ENCODE measurements at regions not wholly inside any gene's neighbourhood (a gene's known extent, or its start where the extent isn't known, plus 50 kb on each side); places are given as distances from the start of the nearest gene placed in this dataset.
"Not testable (repeated sequence)": the region's sequence is repeated elsewhere in the genome, so short reads cannot be mapped to it uniquely, and the experiment has no call there.

DNA sequence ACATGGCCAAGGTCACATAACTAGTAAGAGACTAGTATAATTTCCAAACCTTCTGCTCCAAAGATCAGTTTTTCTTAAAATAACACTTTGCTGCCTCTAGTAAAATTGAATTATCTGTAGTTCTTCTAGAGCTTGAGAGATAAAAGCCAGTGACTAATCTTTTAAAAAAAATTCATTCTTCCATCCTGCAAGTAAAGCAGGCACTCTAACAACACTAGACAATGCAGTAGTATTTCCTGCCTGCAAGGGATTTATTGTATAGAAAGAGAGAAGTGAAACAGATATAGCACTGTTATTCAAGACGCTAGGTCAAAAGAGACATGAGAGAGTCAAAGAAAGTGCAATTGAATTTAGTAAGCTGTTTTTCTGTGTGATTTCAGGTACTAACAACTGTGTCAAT is 159.5 kb upstream of the TBC1D5 start:
- no peak for DNase-seq (ENCODE audit: low read depth)

DNA sequence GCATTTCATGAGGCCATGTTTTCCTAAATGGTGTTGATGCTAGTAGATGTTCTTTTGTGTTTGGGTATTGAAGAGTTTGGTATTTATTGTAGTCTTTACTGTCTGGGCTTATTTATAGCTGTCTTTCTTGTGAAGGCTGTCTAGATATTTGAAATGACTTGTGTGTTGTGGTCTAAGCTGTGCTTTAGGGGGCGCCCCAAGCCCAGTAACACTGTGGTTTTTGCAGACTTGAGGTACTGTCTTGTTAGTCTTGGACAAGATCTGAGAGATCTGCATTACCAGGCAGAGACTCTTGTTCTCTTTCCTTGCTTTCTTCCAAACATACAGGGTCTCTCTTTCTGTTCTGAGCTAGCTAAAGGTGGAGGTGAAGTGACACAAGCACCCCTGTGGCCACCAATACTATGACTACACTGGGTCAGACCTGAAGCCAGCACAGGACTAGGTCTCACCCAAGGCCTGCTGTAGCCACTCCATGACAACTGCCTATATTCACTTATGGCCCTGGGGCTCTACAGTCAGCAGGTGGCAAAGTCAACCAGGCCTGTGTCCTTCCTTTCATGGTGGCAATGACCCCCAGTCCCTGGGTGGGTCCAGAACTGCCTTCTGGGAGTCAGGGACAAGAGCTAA is 152.1 kb upstream of the TBC1D5 start:
- peak; percentile 59 for DNase-seq (ENCODE audit: low read depth)

DNA sequence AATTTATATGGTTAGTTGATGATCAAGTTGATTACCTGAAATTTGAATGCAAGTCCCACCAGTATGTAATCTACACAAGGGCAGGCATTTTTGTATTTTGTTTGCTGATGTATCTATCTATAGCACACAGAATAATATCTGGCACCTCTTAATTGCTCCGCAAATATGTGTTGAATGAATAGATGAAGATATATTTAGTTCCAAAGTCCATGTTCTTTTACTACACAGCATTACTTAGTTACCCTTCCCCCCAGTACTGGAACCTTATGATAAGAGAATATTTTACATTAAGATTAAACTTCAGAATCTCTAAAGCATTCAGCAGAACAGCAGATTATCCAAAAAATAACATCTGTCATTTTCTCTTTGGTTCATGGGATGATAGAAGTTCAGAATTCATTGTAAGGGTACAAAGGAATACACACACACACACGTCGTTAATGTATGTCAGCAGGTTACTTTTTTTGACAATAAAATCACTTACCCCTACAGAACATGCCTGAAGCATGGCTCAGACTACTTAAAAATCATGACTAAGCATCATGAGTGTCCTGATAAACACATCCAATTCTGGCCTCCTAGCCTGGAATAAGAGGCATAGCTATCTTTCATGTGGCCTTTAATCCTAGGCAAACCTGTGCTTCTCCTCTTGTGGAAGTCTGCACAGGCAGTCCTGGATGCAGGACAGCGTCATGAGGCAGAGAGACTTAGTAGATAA is 148.9 kb upstream of the TBC1D5 start:
- DNase-seq (ENCODE audit: low read depth), result peak; percentile 26

DNA sequence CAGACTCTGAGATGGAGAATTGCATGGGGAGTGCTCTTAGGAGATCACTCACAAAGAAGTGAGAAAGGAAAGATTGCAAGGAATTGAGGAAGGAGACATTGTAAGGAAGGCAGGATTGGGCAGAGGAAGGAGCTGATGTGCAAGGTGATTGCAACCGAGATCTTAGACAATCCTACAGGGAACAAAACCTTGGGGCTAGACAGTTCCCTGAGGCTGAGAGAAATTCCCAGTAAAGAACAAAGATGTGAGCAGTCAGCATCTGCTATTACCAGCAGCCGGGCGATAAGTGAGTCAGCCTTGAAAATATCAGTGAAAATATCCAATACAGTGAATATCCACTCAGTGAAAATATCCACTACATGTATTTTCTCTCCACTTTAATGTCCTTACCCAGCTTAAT is 143.6 kb upstream of the TBC1D5 start:
- no peak for DNase-seq (ENCODE audit: low read depth)

DNA sequence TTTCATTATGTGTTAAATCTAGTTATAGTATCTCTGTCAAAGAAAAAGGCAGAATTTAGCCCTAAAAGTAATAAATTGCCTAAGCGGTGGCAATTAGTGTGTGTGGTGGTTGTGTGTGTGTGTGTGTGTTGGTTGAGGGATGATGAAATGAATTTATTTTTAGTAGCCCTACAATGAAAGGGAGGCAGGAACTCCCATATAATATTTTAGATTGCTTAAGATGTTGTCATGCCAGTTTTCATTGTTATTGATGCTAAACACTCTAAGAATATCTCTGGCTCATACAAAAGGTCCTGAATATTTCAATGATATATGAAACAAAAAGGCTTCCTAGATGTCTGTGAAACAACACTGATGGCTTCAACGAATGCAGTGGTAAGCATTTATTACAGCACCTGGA is 140.6 kb upstream of the TBC1D5 start:
- DNase-seq (ENCODE audit: low read depth), result peak; percentile 6

DNA sequence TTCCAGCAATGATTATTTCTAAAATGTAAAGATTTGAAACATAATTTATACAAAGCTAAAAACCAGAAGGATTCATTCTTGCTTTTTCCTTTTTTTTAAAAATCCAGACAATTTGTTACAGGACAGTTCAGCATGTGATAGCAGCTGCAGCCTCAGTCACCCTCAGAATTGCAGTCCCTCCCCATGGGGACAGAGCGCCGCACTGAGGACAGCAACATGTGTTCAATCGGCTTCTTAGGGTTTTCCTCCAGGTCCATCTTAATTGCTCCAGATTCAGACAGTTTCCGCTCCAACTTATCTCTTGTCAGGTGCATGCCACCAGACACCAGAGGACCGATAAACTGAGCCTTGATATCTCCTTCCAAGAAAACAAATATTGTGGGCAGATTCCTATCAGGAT is 134.9 kb upstream of the TBC1D5 start:
- DNase-seq (ENCODE audit: low read depth), result no peak

DNA sequence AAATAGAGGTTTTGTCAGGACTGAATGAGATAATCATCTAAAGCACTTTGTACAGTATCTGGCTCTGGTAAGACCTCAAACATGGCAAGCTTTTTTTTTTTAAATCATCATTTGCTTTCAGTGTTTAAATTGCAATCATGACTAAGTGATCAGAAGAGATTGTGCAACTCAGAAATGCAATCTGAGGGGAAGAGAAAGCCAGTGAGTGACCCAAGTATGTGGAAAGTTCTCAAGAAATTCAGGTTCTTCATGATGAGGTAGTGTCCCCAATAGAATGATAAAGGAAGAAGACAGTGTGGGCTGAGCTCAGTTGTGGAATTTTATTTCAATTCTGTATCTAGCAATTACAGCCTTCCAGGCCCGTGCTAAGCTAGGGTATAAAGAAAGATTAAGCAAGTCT is 132.2 kb upstream of the TBC1D5 start:
- no peak for DNase-seq (ENCODE audit: low read depth)

DNA sequence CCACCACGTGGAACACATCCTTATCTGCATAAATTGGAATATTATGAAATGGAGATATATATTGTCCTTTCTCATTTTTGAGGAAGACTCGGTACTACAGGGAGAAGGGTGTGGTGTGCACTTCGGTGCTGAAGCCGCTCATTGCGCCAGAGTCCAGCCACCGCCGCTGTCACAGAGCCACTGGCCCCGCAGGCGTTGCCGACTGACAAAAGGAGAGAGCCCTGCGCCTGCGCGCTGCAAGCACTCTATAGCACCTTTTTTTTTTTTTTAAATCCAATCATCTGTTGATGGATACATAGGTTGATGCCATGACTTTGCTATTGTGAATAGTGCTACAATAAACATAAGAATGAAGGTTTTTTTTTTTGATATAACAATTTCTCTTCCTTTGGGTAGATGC is 130.0 kb upstream of the TBC1D5 start:
- DNase-seq (ENCODE audit: low read depth), result no peak

DNA sequence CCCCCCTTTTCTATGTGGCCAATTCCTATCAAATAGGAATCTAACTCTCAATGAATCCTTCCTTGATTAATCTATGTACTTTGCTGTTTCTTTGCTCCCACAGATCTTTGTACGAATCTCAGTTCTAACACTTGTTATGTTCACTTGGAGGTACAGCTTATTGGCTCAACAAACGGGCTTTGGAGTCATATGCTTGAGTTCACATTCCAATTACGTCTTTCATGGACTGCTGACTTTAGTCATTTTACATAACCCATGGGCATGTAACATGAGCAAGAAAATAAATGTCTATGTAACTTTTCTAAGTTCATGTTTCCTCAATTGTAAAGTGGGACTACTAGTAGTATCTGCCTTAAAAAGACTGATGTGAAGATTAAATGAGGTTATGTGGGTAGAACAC is 123.2 kb upstream of the TBC1D5 start:
- no peak for DNase-seq (ENCODE audit: low read depth)

DNA sequence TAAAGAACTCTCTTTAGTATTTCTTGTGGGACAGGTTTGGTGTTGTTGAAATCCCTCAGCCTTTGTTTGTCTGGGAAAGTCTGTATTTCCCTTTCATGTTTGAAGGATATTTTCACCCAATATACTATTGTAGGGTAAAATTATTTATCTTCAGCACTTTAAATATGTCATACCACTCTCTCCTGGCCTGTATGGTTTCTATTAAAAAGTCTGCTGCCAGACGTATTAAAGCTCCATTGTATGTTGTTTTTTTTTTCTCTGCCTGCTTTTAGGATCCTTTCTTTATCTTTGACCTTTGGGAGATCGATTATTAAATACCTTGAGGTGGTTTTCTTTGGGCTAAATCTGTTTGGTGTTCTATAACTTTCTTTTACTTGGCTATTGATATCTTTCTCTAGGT is 119.0 kb upstream of the TBC1D5 start:
- DNase-seq (ENCODE audit: low read depth), result no peak

DNA sequence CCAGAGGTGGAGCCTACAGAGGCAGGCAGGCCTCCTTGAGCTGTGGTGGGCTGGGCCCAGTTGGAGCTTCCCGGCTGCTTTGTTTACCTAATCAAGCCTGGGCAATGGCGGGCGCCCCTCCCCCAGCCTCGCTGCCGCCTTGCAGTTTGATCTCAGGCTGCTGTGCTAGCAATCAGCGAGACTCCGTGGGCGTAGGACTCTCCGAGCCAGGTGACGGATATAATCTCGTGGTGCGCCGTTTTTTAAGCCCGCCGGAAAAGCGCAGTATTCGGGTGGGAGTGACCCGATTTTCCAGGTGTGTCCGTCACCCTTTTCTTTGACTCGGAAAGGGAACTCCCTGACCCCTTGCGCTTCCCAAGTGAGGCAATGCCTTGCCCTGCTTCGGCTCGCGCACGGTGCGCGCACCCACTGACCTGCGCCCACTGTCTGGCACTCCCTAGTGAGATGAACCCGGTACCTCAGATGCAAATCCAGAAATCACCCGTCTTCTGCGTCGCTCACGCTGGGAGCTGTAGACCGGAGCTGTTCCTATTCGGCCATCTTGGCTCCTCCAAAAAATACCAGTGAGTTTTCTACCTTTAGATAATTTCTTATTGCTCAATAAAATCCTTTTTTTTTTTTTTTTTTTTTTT is 118.5 kb upstream of the TBC1D5 start:
- DNase-seq (ENCODE audit: low read depth), result not testable (repeated sequence)

DNA sequence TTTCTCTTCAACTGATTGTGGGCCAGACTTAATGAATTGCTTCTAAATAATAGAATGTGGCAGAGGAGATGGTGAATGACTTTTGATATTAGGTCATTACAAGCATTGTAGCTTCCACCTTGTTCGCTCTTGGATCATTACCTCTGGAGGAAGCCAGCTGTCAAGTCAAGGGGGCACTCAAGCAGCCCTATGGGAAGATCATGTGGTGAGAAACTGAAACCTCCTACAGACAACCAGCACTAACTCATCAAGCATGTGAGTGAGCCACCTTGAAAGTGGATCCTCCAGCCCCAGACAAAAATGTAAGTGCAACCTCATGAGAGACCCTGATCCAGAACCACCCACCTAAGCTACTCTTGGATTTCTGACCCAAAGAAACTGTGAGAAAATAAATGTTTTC is 109.8 kb upstream of the TBC1D5 start:
- DNase-seq (ENCODE audit: low read depth), result no peak

DNA sequence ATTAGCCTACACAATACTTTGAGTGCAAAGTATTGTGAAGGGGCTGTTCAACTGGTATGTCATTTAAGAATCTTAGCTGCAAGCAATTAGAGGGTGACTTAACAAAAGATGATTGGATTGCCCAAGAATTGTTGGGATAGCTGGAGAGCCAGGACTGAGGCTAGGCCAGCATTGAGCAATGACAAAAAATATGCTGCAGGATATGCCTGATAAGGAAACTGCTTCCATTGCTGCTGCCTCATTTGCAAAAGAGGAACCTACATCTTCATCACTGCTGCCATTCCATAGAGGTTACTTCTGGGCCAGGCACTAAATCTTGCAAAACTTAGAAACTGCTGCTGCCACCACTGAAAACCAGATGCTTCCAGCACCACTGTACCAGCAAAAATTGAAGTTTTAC is 108.0 kb upstream of the TBC1D5 start:
- DNase-seq (ENCODE audit: low read depth), result peak; percentile 77

DNA sequence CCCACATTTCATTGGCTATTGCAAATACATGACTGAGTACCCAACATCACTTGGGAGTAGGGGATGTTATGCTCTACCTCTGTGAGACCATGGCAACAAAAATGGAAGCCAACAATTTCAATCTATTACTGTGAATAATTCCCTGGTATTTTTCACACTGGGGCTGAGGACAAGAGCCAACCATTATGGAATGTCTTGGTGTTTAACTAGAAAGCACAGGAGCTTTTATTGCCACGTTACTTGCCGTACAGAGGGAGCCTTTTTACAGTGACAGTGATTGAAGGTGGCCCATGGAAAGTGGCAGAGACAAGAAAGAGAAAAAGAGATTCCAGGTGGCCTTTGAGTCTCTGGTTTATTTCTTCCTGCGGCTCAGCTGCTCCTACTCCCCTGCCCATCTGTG is 105.7 kb upstream of the TBC1D5 start:
- DNase-seq (ENCODE audit: low read depth), result no peak

DNA sequence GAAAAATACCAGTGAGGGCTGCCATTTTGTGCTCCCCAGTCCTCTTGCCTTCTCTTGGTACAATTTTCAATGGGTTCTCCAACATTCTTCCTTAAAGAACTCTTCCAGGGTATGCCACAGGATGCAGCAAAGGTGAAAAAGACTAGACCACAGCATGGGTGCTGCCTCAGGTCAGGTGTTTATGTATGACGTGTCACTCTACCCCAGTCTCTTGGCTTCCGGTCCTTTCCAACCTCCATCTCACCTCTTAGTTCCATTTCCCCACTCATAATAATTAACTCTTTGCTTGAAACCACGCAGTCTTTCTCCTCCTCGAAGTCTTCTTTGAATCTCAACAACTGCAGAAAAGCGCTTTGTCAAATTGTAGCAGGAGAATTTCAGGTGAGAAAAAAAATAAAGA is 104.7 kb upstream of the TBC1D5 start:
- no peak for DNase-seq (ENCODE audit: low read depth)

DNA sequence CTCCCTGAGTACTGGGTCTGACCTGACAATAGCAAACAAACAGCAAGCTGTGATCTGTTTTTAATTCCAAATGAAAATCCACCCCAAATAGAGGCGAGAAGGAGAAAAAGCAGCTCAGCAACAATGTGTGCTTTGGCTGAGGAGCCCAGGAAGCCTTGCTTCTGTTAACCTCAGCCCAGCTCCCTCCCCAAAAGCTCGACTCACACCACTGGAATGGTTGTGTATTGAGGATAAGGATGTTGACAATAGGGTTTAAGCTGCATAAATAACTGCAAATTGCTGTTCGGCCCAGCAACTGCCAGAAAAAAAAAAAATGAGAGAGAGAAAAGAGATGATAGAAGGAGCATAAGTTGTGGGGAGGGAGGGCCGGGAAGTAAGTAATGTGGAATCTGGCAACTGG is 104.0 kb upstream of the TBC1D5 start:
- no peak for DNase-seq (ENCODE audit: low read depth)

DNA sequence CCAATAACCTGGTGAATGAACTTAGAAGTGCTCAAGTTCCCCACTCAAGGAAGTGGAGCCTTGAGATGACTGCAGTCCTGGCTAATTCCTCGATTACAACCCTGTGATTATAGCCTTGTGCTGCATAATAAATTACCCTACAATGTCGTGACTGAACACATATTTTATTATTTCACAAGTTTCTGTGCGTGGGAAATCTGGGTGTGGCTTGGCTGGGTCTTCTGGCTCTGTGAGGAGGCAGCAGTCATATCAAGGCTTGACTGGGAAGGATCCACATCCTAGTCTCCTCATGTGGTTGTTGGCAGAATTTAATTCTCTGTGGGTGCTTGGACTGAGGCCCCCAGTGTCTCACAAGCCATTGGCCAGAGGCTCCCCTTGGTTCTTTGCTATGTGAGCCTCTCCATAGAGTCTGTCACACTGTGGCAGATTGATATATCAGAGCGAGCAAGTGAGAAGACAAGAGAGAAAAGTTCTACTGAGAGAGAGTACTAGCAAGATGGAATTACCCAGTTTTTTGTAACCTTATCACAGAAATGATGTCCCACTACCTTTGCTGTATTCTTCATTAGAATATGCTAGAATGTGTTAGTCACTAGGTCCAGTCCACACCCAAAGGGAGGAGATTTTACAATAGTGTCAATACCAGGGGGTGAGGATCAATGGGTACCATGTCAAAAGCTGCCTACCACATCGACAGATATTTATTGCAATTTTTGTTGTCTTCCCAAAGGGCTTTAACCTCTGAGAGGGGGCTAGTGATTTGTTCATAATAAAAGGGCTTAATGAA is 102.8 kb upstream of the TBC1D5 start:
- no peak for DNase-seq (ENCODE audit: low read depth)

DNA sequence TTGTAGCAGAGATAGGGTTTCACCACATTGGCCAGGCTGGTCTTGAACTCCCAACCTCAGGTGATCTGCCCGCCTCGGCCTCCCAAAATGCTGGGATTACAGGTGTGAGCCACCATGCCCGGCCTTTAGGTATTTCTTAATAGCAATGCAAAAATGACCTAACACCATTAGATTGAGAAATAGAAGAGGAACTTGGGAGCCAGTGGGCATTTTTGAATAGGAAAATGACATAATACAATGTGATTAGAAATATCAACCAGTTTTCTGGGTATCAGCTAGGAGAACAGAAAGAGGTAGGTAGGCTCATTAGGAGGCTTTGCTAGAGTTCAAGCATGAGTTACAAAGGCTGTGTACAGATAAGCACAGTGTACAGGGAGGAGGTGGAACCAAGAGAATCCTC is 101.8 kb upstream of the TBC1D5 start:
- no peak for DNase-seq (ENCODE audit: low read depth)

DNA sequence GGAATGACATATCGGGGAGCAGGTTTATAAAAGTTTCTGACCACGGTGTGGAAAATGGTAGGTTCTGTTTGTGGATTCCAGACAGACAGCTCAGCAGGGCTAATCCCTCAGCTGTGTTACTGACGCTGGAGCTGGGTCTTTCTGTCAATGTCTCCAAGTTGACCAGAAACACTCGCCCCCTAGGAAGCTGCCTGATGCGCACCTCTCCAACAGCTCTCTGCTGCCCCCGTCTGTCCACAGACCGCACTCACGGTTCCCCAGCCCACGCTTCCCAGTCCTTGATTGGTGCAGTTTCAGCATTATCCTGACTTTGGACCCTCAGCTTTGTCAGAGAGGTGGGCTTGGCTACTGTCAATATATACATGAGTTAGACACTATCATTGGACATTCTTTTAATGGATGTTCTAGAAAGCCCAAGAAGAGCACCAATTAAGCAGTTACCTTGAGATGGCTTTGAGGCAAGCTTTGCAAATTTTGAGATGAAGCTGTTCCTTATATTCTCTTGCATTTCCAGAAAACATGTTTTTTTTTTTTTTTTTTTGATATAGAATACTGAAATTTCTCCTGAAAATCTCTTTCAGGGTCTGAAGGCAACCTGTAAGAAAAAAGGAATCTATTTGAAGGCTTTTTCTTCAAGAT is 98.9 kb upstream of the TBC1D5 start:
- DNase-seq (ENCODE audit: low read depth), result peak; percentile 41

DNA sequence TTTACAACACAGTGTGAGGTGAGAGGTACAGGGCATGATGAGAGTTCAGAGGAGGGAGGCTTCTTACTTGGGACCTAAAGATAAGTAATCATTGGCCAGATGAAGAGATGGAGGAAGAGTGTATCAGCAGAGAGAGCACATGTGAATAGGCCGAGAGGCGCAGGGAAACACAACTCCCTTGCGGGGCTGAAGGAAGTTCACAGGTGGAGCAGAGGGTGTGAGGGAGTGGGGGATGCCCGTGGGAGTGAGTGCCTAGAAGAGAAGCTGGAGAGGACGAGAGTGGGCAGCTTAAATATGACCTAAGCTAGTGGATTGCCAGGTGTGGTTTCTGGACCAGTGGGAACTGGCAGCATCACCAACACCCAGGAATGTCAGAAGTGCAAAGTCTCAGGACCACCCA is 98.2 kb upstream of the TBC1D5 start:
- no peak for DNase-seq (ENCODE audit: low read depth)

DNA sequence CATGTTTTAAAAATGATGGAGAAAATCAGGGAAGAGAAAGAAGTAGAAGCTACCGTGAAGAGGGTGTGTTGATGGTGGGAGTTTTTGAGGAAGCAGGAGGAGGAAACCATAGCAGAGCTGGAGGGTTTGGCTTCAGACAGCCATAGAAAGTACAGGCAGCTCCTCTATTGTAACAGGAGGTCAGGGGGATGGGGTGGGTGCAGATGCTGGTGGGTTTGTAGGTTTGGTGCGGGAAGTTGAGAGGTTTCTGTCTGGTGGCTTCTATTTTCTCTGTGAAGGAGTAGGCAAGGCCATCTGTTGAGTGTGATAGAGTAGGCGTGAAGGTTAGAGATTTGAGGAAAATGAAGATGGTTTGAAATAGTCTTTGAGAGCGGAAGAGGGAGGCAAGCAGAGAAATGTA is 97.7 kb upstream of the TBC1D5 start:
- no peak for DNase-seq (ENCODE audit: low read depth)

DNA sequence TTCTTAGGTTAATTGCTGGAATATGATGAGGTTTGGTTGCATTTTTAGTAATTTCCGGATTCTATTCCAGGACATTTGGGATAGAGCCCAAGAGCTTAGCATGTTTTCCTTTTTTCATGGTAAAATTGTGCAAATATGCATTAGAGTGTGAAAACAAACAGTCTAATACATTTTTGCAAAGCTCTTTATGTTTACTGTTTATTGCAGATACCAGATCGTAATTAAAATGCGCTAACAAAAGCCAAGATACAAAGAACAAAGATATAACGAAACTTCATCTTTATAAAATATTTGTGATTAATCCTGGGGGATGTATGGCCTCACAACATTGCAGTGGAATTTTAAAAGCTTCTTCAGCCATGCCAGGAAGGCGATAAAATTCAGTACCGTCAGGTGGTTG is 94.5 kb upstream of the TBC1D5 start:
- no peak for DNase-seq (ENCODE audit: low read depth)
